H1 (cell line): ENCODE measurements at regions not wholly inside any gene's neighbourhood (a gene's known extent, or its start where the extent isn't known, plus 50 kb on each side); places are given as distances from the start of the nearest gene placed in this dataset.

Source experiments
- CHD2 ChIP-seq: IDR thresholded peaks from 2 replicates; pipeline ENCODE4 v1.6.1; 2012; ENCODE audit warnings: low read length, improper control_type of control experiment
- GABPA ChIP-seq: IDR thresholded peaks from 2 replicates; pipeline ENCODE4 v1.6.1; 2011; ENCODE audit warnings: mild to moderate bottlenecking, low read length, moderate library complexity, borderline replicate concordance; ENCODE audit not compliant: insufficient read depth
- RBBP5 ChIP-seq: IDR thresholded peaks from 2 replicates; pipeline ENCODE4 v1.7.1; 2012; ENCODE audit warnings: low read depth, mild to moderate bottlenecking, inconsistent platforms, low read length, moderate library complexity, borderline replicate concordance
- SAP30 ChIP-seq: fragments of 300-600 bp; sonication (generic); IDR thresholded peaks from 2 replicates; pipeline ENCODE4 v1.7.1; 2012; ENCODE audit warnings: low read length, moderate library complexity, mild to moderate bottlenecking, inconsistent platforms; ENCODE audit not compliant: insufficient read depth, insufficient replicate concordance
- TF ChIP-seq, protein P1 (sequence below): IDR thresholded peaks from 2 replicates; pipeline ENCODE4 v1.6.1; 2011; ENCODE audit warnings: low read length, improper control_type of control experiment

DNA sequence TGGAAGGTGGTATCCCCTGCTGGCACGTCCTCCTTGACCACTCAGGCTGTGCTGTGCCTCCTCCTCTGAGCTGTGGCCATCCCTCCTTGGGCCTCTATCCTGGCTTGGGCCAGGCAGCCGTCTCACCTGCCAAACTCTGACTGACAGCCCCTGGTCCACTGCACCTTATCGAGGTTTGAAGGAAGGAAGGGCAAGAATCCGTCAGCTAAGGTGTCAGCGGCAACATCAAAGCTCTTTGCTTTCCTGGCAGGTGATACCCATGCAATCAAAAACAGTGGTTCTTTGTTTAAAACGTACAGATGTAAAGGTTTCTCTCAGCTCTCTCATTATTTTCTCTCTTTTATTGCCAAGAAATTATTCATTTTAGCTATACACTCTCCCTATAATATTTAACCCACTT is 203.9 kb downstream of the TBXT start (continued):
- TF ChIP-seq, protein P1, sequence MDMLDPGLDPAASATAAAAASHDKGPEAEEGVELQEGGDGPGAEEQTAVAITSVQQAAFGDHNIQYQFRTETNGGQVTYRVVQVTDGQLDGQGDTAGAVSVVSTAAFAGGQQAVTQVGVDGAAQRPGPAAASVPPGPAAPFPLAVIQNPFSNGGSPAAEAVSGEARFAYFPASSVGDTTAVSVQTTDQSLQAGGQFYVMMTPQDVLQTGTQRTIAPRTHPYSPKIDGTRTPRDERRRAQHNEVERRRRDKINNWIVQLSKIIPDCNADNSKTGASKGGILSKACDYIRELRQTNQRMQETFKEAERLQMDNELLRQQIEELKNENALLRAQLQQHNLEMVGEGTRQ, result no peak
- TF ChIP-seq RBBP5, result no peak
- TF ChIP-seq CHD2, result no peak
- no peak for TF ChIP-seq GABPA
- TF ChIP-seq SAP30, result no peak
- TF ChIP-seq, all 59 proteins: peak for 0
